ENCODE measurements at regions not wholly inside any gene's neighbourhood (a gene's known extent, or its start where the extent isn't known, plus 50 kb on each side); places are given as distances from the start of the nearest gene placed in this dataset.

DNA sequence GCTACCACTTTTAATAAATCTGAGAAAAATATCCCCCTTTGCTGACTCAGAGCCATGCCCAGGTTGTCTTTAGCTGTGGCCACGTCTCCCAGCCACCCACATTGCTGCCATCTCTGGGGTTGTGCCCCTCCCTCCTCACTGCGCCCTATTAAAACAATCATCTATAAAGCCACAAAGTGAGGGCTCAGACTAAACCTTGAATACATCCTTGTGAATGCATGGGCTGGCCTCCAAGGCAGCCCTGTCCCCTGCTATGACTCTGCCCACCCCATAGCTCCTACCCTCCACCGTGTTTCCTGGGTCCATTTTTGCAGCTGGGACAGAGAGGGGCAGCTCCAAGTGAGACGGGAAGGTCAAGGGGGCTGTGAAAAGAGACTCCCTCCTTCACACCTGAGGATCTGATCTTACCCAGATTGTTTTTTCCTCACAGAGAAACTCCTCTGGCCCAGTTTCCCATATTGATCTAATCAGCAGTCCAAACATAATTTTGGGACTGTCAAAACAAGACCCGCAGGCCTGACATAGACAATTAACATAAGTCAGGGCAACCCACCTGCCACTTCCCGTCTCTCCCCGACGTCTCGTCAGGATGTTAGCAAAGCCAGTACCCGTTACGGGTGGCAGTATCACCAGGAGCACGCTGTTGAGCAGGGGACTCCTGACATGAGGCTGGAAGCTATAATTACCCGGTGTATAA lies 199.0 kb downstream of the KATNAL1 start:
- Mint-ChIP-seq H3K4me3 (no peak overlapping the region), H3K27me3 (ENCODE audit: insufficient read depth, low read depth, poor library complexity) (peaks cover 23% of the 10 kb centered on the region), H3K27ac (no peak overlapping the region), H3K36me3 (ENCODE audit: low read depth) (no peaks in the 10 kb centered on the region), H3K9me3 (no peaks in the 10 kb centered on the region; the same call in 2 of the 3 replicates), H3K4me1 (peaks cover 25% of the 10 kb centered on the region)
- TF ChIP-seq EZH2 (IDR thresholded peaks at IDR 0.05; ENCODE audit: low read depth, unreplicated experiment) (no peak), CREB1 (CRISPR knock-in tag; IDR thresholded peaks at IDR 0.05; ENCODE audit: low read depth) (no peak), EZH2phosphoT487 (IDR thresholded peaks at IDR 0.05; ENCODE audit: unreplicated experiment) (no peak), ZNF331 (CRISPR knock-in tag; IDR thresholded peaks at IDR 0.05; ENCODE audit: low read depth) (no peak), NANOG (IDR thresholded peaks at IDR 0.05; ENCODE audit: borderline replicate concordance) (no peak), STAT1 (IDR thresholded peaks at IDR 0.05; ENCODE audit: unreplicated experiment) (no peak), POLR2AphosphoS5 (IDR thresholded peaks at IDR 0.05; ENCODE audit: low read depth) (no peak), JUNB (IDR thresholded peaks at IDR 0.05; ENCODE audit: unreplicated experiment) (no peak)
- TF ChIP-seq, protein P1, sequence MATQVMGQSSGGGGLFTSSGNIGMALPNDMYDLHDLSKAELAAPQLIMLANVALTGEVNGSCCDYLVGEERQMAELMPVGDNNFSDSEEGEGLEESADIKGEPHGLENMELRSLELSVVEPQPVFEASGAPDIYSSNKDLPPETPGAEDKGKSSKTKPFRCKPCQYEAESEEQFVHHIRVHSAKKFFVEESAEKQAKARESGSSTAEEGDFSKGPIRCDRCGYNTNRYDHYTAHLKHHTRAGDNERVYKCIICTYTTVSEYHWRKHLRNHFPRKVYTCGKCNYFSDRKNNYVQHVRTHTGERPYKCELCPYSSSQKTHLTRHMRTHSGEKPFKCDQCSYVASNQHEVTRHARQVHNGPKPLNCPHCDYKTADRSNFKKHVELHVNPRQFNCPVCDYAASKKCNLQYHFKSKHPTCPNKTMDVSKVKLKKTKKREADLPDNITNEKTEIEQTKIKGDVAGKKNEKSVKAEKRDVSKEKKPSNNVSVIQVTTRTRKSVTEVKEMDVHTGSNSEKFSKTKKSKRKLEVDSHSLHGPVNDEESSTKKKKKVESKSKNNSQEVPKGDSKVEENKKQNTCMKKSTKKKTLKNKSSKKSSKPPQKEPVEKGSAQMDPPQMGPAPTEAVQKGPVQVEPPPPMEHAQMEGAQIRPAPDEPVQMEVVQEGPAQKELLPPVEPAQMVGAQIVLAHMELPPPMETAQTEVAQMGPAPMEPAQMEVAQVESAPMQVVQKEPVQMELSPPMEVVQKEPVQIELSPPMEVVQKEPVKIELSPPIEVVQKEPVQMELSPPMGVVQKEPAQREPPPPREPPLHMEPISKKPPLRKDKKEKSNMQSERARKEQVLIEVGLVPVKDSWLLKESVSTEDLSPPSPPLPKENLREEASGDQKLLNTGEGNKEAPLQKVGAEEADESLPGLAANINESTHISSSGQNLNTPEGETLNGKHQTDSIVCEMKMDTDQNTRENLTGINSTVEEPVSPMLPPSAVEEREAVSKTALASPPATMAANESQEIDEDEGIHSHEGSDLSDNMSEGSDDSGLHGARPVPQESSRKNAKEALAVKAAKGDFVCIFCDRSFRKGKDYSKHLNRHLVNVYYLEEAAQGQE (IDR thresholded peaks at IDR 0.05; ENCODE audit: unreplicated experiment): no peak
- TF ChIP-seq, protein P2, sequence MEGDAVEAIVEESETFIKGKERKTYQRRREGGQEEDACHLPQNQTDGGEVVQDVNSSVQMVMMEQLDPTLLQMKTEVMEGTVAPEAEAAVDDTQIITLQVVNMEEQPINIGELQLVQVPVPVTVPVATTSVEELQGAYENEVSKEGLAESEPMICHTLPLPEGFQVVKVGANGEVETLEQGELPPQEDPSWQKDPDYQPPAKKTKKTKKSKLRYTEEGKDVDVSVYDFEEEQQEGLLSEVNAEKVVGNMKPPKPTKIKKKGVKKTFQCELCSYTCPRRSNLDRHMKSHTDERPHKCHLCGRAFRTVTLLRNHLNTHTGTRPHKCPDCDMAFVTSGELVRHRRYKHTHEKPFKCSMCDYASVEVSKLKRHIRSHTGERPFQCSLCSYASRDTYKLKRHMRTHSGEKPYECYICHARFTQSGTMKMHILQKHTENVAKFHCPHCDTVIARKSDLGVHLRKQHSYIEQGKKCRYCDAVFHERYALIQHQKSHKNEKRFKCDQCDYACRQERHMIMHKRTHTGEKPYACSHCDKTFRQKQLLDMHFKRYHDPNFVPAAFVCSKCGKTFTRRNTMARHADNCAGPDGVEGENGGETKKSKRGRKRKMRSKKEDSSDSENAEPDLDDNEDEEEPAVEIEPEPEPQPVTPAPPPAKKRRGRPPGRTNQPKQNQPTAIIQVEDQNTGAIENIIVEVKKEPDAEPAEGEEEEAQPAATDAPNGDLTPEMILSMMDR (conservative IDR thresholded peaks at IDR 0.05; ENCODE audit: low read depth in 2 of 2): no peak
- H3K4me2 ChIP-seq: no peak overlapping the region
- no peaks in the 10 kb centered on the region for H3K36me3 ChIP-seq (ENCODE audit: insufficient read depth)
- no peaks in the 10 kb centered on the region for H3K9me2 ChIP-seq (ENCODE audit: insufficient read depth)
- ATAC-seq (no peak), DNase-seq (ENCODE audit: low spot score) (no peak)
- H2AFZ ChIP-seq: no peak overlapping the region
- no peaks in the 10 kb centered on the region for H4K20me1 ChIP-seq (replicated peaks; ENCODE audit: insufficient read depth)
- 0 out of 2 replicates have a peak, but pooled peaks cover 4% of the 10 kb centered on the region for H3K4me1 ChIP-seq (ENCODE audit: insufficient read depth)
- no peaks in the 10 kb centered on the region for H3K27me3 ChIP-seq (ENCODE audit: insufficient read depth)
- no peak overlapping the region for H3K4me3 ChIP-seq
- H3K79me2 ChIP-seq (replicated peaks; ENCODE audit: insufficient read depth): no peaks in the 10 kb centered on the region
- no peaks in the 10 kb centered on the region for H3F3A ChIP-seq (replicated peaks; ENCODE audit: low read depth)
- no peak overlapping the region for H3K27ac ChIP-seq (ENCODE audit: low read depth)

Measured in GM23338 (cell line).